ENCODE measurements at regions not wholly inside any gene's neighbourhood (a gene's known extent, or its start where the extent isn't known, plus 50 kb on each side); places are given as distances from the start of the nearest gene placed in this dataset.
"Not testable (repeated sequence)": the region's sequence is repeated elsewhere in the genome, so short reads cannot be mapped to it uniquely, and the experiment has no call there.

DNA sequence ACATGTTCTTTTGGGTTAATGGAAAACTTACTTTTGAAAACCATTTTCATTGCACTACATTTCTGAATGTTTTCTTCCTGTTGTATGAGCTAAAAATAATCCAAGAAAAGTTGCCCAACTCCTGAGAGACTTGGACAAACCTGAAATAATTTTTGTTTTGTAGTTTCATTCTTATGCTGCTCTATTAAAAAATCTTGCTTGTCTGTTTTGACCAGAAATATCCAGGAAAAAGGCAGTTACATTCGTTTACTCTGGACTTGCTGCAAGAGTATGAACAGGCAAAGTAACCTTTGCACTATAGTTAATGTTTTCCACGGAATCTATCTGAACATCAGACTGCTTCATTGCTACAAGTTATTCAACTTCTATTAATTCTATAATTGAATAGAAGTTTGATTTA is 200.1 kb upstream of the DAB2 start:
- DNase-seq, result no peak

DNA sequence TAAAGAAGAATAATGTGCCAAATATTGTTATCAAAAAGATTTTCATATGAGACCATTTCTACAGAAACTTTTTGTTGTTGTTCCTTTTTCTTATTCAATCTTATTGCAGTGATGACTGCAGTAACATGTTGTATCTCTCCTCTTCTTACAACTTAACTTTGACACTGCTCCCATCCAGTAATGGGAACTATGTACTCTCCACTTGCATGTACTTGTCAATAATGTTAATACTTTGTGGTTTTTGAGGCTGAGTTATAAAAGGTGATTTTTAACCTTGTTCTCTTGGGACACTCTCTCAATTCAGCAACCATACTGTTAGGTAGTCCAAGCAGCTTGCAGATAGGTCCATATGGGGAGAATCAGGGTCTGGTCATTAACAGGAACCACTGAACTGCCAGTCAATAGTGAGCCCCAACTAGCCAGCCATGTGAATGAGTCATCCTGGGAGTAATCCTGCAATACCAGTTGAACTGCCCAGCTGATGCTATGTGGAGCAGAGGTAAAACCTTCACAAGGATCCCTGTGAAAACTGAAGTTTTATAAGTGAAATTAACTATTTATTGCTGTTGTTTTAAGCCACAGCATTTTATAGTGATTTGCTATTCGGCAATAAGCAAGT is 199.6 kb upstream of the DAB2 start:
- DNase-seq, result no peak

DNA sequence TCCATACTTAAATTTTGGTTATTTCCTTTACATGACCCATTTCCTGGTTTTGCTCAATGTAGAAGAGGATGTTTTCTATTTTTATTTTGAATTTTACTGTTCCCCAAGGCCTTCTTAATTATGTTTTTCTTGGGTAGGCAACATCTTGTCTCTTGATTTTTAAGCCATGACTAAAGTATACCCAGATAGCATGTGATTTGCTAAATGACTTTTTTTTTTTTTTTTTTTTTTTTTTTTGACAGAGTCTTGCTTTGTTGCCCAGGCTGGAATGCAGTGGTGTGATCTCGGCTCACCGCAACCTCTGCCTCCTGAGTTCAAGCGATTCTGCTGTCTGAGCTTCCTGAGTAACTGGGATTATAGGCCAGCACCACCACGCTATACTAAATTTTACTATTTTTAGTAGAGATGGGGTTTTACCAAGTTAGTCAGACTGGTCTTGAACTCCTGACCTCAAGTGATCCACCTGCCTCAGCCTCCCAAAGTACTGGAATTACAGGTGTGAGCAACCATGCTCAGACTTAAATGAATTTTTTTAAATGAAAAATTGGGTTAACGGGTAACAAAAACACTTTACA is 198.6 kb upstream of the DAB2 start:
- DNase-seq, result no peak

DNA sequence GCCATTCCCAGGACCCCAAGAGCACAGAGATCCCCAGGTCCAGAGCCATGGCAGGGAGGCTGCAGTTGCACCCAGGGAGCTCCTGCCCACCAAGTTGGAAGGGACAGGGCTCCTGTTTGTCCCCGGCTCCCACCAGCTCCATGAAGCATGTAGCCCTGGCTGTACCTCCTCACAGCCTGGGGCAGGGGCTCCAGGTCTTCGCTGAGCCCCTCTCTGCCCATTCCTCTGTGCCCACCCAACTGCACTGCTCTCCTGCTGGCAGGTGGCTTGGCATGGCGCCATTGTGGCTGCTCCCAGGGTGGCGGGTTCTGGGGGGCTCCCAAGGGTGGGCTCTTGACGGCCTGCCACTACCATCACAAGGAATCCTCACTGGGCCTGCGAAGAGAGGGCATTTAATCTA is 197.5 kb upstream of the DAB2 start:
- DNase-seq, result no peak

DNA sequence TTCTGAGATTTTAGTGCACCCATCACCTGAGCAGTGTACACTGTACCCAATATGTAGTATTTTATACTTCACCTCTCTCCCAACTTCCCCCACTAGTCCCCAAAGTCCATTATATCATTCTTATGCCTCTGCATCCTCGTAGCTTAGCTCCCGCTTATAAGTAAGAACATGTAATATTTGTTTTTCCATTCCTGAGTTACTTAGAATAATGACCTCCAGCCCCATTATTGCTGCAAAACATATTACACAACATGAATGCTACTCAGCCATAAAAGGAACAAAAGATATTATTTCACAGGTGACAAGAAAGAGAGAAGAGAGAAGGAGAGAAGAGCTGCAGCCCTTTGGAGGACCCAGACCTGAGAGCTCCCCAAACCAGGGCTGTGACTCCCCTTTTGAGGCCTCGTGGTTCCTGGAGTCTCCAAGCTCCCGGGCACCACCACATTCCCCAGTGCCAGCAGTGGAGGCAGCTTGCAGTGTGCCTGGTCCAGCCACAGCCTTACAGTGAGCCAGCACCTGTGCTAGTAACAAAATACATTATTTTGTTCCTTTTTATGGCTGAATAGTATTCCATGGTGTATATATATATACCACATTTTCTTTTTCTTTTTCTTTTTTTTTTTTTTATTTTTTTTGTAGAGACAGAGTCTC is 194.5 kb upstream of the DAB2 start:
- DNase-seq, result no peak

DNA sequence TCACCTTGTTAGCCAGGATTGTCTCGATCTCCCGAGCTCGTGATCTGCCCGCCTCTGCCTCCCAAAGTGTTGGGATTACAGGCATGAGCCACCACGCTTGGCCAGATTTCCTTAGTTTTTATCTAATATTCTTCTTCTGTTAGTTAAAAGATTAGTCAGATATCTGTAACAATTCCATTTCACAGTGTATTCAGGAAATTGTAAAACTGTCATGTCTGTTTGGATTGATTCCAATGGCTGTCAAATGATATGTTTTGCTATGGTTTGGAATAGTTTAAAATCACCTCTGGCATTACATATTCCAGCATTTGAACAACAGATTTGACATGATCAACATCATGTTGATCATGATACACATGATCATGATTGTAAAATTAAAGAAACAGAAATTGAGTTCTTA is 193.6 kb upstream of the DAB2 start:
- DNase-seq, result no peak

DNA sequence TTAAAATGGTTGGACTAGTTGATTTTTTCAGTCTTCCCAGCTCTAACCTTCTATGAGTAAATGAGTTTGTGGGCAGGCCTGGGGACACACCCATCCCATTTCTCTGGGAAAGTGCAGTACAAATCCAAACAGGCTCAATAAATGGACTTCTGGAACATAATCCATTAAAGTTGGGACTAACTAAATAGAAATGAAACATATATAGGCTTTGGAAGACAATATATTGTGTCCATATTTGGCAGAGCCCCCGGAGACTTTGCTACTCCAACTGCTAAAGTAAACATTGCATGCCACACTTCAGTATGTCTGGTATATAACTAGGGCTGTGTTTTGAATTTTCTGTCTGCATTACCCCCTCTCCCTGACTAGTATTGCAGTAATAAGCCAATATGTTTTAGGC is 191.4 kb upstream of the DAB2 start:
- no peak for DNase-seq

DNA sequence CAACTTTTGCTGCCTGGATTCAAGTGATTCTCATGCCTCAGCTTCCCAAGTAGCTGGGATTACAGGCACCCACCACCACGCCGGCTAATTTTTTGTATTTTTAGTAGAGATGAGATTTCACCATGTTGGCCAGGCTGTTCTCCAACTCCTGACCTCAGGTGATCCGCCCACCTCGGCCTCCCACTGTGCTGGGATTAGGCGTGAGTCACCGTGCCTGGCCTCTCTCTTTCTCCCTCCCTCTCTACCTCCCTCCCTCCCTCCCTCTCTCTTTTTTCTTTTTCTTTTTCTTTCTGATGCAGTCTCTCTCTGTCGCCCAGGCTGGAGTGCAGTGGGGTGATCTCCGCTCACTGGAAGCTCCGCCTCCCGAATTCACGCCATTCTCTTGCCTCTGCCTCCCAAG is 186.3 kb upstream of the DAB2 start:
- not testable (repeated sequence) for DNase-seq

DNA sequence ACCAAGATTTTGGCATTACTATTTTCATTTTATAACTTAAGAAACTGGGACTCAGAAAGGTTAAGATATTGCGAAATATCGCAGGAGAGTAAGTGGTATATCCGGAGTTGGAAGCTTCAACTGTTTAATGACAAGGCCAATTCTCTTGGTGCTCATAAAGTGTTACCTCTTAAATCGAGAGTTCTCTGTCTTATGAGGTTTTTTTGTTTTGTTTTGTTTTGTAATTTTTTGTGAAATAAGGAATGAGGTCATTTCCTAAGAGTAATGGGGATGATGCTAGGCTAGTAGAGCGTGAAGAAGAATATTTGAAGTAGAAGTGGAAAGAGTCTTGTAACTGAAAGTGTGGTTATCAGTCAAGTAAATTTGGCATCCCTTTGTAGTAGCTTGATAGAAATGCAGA is 183.2 kb upstream of the DAB2 start:
- no peak for DNase-seq

DNA sequence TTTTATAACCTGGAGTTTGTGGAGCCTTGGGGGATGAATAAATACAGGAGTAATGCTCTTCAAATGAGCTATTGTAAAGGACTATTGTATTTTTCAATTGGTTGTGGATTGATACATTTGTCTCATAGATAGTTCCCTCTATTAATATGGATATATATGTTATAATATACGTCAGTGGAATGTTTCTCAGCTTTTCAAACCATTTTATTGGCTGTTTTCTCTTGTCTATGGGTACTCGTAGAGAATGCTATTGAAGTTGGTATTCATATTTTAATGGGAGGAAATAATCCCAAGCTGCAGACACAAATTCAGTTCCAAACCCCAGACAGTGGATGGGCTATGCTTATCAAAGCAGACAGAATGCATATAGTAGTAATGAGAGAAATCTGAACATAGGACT is 181.8 kb upstream of the DAB2 start:
- DNase-seq, result no peak

DNA sequence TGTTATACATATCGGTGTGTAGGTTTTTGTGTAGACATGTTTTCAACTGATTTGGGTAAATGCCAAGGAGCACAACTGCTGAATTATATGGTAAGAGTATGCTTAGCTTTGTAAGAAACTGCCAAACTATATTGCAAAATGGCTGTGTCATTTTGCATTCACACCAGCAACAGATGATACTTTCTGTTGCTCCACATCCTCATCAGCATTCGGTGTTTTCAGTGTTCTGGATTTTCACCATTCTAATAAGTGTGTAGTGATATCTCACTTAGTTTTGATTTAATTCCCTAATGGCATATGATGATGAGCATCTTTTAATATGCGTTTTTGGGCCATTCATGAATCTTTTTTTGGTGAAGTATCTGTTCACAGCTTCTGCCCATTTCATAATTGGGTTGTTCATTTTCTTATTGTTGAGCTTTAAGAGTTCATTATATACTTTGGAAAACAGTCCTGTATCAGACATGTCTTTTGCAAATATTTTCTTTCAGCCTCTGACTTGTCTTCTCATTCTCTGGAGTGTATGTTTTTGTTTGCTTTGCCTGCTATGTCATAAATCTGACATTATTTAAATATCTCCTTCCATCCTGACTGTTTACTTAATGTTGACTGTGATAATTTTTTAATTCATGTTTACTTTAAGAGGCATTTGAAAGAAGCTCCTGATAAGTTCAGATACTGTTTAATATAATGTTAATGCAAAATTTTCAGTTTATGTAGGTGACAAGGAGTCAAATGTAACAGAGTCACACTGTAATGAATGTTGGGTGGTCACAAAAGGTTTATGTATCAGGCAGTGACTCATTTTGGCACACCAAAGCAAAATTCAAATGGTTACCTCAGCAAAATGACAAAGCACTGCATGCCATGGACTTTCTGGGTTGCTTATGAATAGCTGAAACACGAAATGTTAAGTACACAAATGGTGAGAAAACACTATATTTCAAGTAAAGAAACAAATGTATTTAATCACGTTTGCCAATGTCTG is 181.1 kb upstream of the DAB2 start:
- DNase-seq, result no peak

DNA sequence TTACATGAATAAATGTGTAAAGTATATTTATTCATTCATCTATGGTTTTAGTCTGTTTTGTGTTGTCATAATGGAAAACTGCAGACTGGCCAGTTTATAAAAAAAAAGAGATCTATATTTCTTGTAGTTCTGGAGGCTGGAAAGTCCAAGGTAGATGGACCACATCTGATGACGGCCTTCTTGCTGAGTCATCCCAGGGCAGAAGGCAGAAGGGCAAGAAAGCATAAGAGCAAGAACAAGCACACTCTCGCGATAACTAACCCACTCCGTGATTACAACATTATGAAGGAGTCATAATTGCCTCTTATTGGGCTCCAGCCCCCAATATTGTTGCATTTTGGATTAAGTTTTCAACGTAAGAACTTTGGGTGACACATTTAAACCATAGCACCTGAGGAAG is 180.4 kb upstream of the DAB2 start:
- no peak for DNase-seq

DNA sequence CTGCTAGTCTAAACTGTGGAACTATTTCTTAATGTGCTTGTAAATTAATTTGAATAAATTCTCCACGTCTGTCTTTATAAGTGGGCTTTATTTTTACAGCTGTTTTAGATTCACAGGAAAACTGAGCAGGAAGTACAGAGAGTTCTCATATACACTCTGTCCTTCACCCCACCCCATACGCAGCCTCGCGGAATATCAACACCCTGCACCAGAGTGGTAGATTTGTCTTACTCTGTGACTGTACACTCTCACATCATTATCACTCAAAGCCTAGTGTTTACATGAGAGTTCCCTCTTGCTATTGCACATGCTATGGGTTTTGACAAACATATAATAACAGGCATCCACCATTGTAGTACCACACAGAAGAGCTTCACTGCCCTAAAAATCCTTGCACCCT is 179.7 kb upstream of the DAB2 start:
- no peak for DNase-seq

DNA sequence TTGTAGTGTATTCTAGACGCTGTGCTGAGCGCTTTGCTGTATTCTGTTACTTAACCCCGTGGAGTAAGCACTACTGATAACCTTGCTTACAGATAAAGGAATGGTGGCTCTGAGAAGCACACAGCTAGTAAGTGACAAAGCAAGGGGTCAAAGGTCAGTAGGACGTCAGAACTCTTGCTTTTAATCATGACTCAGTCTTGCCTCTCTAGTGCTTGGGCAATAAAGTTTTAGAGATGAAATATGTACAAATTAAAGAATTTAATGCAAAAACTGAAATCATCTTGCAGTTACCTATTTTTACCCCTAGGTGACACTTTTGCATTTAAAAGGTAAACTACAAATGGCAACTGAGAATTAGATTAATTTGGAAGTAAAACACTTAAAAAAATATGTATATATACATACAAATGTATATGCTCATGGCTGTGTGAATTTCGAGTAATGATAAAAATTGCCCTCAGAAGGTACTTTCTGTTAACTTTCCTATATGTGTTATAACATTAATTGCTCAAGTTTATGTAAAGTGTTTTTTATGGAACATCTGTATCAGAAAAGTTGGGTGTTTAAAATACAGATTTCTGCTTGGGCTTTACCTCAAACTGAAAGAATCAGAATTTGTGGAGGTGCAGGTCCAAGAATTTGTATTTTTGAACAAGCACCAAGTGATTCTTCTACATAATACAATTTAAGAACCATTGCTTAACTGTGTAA is 175.1 kb upstream of the DAB2 start:
- no peak for DNase-seq

DNA sequence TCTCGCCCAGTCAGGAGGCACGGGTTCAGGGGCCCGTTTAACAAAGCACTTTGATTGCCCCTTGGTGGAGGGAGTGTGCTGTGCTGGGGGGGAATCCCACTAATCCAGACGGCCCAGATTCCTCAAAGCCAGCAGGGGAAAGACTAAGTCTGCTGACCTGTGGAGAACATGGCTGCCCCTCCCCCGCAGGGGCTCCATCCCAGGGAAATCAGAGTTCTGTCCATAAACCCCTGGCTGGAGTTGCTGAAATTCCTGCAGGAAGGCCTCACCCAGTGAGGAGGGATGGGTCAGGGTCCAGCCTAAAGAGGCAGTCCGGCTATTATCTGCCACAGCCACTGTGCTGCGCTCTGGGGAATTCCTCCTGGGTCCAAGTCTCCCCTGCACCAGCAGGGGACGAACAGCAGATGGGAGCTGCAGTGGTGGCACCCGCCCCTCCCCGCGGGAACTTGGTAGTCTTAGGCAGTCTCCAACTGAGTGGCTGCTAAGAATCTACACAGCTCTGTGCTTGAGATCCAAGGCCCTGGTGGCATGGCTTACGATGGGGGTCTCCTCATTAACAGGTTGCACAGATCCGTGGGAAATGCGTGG is 174.0 kb upstream of the DAB2 start:
- DNase-seq, result no peak

DNA sequence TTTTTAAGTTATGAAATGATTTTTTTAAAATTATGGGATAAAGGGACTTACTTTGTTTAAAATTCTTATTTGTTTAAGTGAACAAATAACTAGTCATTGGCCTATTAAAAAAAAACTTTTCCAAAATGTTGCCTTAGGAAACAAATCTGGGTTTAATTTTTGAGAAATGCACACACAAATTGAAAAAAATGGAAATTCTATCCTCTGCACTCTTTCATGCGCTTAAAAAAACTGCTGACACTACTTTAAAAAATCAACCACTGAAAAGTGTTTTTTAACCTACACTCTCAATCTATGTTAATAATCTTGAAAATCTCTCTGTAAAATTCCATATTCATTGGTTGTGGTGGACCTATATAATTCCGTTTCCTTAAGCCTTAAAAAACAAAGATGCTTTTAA is 163.4 kb upstream of the DAB2 start:
- DNase-seq, result no peak

DNA sequence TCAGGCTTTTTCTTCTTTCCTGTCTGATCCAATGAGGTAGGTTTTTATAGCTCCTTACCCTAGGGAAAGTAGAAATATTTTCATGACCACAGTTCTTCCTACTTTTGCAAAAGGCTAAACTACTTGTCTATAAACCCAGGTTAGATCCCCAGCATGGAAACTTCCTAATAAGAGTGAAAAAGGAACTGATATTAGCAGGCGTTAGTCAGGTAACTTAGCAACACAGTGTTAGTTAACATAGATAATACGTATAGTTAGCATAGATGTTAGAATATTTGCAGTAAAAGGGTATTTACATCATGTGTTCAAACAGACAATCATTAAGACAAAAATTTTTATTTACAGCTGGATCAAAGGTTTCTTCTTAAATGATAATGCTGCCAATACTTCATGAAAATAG is 162.9 kb upstream of the DAB2 start:
- DNase-seq, result no peak

DNA sequence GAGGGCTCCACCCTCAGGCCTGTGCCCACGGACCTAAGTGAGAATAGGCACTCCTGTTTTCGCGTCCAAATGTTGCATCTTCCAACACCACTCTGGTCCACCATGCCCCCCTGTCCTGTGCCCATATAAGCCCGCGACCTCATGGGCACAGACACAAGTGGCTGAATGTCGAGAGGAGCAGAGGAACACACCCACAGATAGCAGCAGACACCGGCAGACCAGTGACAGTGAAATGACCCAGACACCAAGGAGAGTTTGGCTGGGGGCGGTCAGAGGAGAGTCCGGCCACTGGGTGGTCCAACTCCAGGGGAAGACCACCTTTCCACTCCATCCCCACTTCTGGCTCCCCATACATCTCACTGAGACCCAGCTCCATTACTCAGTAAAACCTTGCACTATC is 161.4 kb upstream of the DAB2 start:
- DNase-seq, result no peak

DNA sequence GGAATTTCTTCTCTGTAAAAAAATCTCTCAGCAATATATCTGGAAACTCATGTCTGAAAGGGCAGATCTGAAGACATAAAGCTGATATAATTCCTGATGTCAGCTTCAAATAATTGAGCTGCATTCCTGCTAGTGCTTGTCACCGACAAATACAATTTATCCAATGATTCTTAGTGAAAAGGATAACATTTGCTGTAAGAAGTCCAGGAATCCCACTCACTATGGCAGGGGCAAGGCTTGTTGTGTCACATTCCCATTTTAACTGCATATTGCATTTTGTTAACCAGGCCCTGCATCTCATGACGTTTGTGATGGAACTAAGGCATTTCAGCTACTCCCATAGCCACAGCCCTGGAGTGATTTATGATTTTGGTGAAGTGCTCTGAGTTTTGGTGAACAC is 160.1 kb upstream of the DAB2 start:
- no peak for DNase-seq

DNA sequence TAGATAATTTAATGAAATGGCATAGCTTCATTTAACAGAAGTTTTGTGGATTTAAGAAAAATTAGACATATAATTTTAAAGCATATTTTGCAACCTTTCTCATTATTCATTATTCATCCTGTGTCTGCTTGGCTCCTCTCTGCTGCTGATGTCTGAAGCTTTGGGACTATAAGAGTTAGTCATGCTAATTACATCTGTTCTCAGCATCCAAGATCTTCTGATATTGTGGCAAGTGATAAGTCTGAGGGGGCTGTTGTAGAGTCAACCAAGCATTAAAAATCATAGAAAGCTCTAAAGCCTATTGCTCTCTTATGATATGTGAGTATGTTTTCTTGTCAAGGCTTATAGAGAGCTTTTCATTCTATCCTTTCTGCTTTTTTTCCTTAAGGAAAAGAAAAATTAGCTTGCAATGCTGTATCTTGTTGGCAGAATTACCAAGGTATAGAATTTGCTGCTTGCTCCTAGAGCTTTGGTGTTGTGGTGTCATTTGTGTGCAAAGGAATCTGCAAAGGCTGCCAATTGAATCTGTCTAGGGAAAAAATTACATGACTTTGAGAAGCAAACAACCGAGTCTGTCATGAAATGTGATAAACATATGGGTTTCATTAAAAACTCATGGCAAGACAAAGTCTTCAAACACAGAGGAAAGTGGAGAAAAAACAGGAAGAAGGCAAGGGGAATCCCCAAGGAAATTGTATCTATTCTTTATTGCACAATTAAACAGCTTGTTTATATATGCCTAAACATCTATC is 156.1 kb upstream of the DAB2 start:
- no peak for DNase-seq

DNA sequence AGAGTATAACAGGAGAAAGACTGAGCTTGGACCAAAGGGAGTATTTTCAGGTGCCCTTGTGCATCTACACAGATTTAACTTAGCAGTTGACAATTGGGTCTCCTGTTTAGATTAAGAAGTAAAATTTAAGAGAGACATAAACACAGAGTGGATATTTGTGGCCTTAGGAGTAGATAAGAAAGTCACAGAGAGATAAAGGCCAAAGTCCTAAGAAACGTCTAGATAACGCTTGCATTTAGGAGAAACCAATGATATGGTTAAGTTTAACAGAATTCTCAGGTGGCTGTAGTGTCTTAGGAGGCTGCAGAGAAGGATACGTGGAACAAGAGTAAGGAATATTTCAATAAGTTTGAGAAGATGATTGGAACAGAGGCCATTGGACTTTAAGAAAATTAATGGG is 155.0 kb upstream of the DAB2 start:
- no peak for DNase-seq

Data from KG1 (cell line).